ENCODE measurements at regions not wholly inside any gene's neighbourhood (a gene's known extent, or its start where the extent isn't known, plus 50 kb on each side); places are given as distances from the start of the nearest gene placed in this dataset.
A peak's percentile ranks its signal among the peaks of the same experiment; 100 is the strongest.

DNA sequence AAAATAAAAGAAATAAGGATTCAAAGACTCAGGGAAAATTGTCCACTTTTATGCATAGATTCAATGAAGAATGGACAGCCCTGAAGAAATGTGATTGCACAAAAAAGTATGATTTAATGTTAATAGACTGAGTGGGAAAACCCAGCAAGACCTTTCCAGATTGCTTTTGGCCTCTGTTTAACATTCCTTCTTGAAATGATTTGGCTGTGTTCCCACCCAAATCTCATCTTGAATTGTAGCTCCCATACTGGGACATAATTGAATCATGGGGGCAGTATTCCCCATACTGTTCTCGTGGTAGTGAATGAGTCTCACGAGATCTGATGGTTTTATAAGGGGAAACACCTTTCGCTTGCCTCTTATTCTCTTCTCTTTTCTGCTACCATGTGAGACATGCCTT is 1316.9 kb upstream of the SEL1L start:
- Histone ChIP-seq H3K27me3 (no peaks in the 10 kb centered on the region), H3K27ac (no peak overlapping the region), H3K9me3 (no peaks in the 10 kb centered on the region), H3K4me1 (no peaks in the 10 kb centered on the region), H3K36me3 (no peaks in the 10 kb centered on the region), H3K4me3 (no peak overlapping the region)
- WGBS, 2 donors = 79 to 81% methylated on average over 3 of the region's 3 CpGs
- no peak for DNase-seq
- TF ChIP-seq EP300 (IDR thresholded peaks at IDR 0.05) (no peak), CTCF (IDR thresholded peaks at IDR 0.05) (no peak), POLR2AphosphoS5 (IDR thresholded peaks at IDR 0.05) (no peak), POLR2A (IDR thresholded peaks at IDR 0.05) (no peak)
- intact Hi-C loops (cut with DNase I) = no loop called here

GRCh38 chr14:82854131-82854530 is 1320.5 kb upstream of the SEL1L start:
- TF ChIP-seq EP300 (IDR thresholded peaks at IDR 0.05) (no peak), POLR2AphosphoS5 (IDR thresholded peaks at IDR 0.05) (no peak), CTCF (IDR thresholded peaks at IDR 0.05) (no peak), POLR2A (IDR thresholded peaks at IDR 0.05) (no peak)
- H3K27ac ChIP-seq = no peak overlapping the region
- WGBS, 2 donors = 86 to 90% methylated on average over 4 of the region's 4 CpGs
- DNase-seq = no peak
- H3K9me3 ChIP-seq = no peaks in the 10 kb centered on the region
- H3K4me3 ChIP-seq = no peak overlapping the region
- no peaks in the 10 kb centered on the region for H3K27me3 ChIP-seq
- no peaks in the 10 kb centered on the region for H3K4me1 ChIP-seq
- no peaks in the 10 kb centered on the region for H3K36me3 ChIP-seq
- intact Hi-C loops (cut with DNase I) = no loop called here

GRCh38 chr14:82854901-82855300 is 1321.2 kb upstream of the SEL1L start:
- Histone ChIP-seq H3K27ac (no peak overlapping the region), H3K27me3 (no peaks in the 10 kb centered on the region), H3K9me3 (no peaks in the 10 kb centered on the region), H3K36me3 (no peaks in the 10 kb centered on the region), H3K4me1 (no peaks in the 10 kb centered on the region), H3K4me3 (no peak overlapping the region)
- intact Hi-C loops (cut with DNase I) = no loop called here
- WGBS, 2 donors = 40 to 72% methylated on average over 1 of the region's 1 CpG
- TF ChIP-seq EP300 (IDR thresholded peaks at IDR 0.05) = no peak
- TF ChIP-seq CTCF (IDR thresholded peaks at IDR 0.05) = no peak
- no peak for TF ChIP-seq POLR2AphosphoS5 (IDR thresholded peaks at IDR 0.05)
- TF ChIP-seq POLR2A (IDR thresholded peaks at IDR 0.05) = no peak
- DNase-seq = no peak

DNA sequence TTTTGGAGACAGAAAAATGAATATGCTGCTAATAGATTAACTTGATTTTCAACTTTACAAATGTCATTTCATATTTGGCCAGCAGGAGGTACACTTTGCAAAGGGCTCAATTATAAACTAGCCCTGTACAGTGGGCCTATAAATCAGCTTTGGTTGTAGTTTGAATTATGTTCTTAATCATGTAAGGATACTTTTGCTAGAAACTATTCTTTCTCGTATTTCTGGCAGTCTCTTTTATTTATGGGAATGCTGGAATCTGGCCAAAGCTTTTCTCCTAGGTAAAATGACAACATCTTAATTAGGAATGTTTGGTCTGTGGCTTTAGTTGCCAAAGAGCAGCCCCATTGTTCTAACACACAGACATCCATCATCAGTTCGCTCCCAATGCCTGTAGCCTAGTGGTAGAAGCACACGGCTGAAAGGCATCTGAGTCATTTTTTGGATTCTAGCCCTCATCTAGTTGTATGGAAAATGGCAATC is 1322.3 kb upstream of the SEL1L start:
- intact Hi-C loops (cut with DNase I) = no loop called here

More for the DNA sequence above, 1322.3 kb upstream of the SEL1L start:
- no peaks in the 10 kb centered on the region for H3K36me3 ChIP-seq
- H3K9me3 ChIP-seq = no peaks in the 10 kb centered on the region
- H3K27me3 ChIP-seq = no peaks in the 10 kb centered on the region
- TF ChIP-seq POLR2A (IDR thresholded peaks at IDR 0.05) (no peak), EP300 (IDR thresholded peaks at IDR 0.05) (no peak), POLR2AphosphoS5 (IDR thresholded peaks at IDR 0.05) (no peak), CTCF (IDR thresholded peaks at IDR 0.05) (peak in 1 of 4 experiments; percentile 34)
- H3K27ac ChIP-seq = no peak overlapping the region
- no peaks in the 10 kb centered on the region for H3K4me1 ChIP-seq
- no peak overlapping the region for H3K4me3 ChIP-seq
- no peak for DNase-seq
- 46 to 50% methylated on average over 3 of the region's 3 CpGs for whole genome bisulfite sequencing, 2 donors

Measured in sigmoid colon (tissue), 6 donors.